ENCODE measurements at regions not wholly inside any gene's neighbourhood (a gene's known extent, or its start where the extent isn't known, plus 50 kb on each side); places are given as distances from the start of the nearest gene placed in this dataset.

GRCh38 chr3:153337369-153337768, 175.3 kb downstream of the RAP2B start:
- ChIA-PET POLR2A (no interaction called here), CTCF (no interaction called here)
- DNase-seq (no peak), ATAC-seq (ENCODE audit: poor library complexity) (no peak)
- H3K4me3 Mint-ChIP-seq: no peak overlapping the region
- Histone ChIP-seq H3K4me1 (ENCODE audit: insufficient read depth, low read length) (no peaks in the 10 kb centered on the region), H3K9me3 (ENCODE audit: control insufficient read depth in 1 of 2, insufficient read depth in 1 of 2, low read length in 2 of 2) (no peaks in the 10 kb centered on the region), H3K36me3 (ENCODE audit: insufficient read depth, low read length) (no peaks in the 10 kb centered on the region), H3K27ac (ENCODE audit: low read depth in 1 of 2, low read length in 2 of 2) (no peak overlapping the region), H3K4me3 (ENCODE audit: low read length) (no peak overlapping the region), H3K27me3 (ENCODE audit: control insufficient read depth in 1 of 2, insufficient read depth in 2 of 2, low read length in 2 of 2) (no peaks in the 10 kb centered on the region)
- H3K27ac Mint-ChIP-seq: no peak overlapping the region
- no peaks in the 10 kb centered on the region for H3K36me3 Mint-ChIP-seq (ENCODE audit: low read depth)
- intact Hi-C loops (cut with DNase I, micrococcal nuclease): no loop called here
- no peaks in the 10 kb centered on the region for H3K27me3 Mint-ChIP-seq
- H3K9me3 Mint-ChIP-seq: peaks cover 6% of the 10 kb centered on the region
- no peaks in the 10 kb centered on the region for H3K4me1 Mint-ChIP-seq (ENCODE audit: low read depth)
- TF ChIP-seq CTCF (IDR thresholded peaks at IDR 0.05): no peak

- intact Hi-C loops (cut with DNase I, micrococcal nuclease): no loop called here
- no peak for TF ChIP-seq CTCF (IDR thresholded peaks at IDR 0.05)
- H3K27ac Mint-ChIP-seq: no peak overlapping the region
- Histone ChIP-seq H3K9me3 (ENCODE audit: control insufficient read depth in 1 of 2, insufficient read depth in 1 of 2, low read length in 2 of 2) (no peaks in the 10 kb centered on the region), H3K36me3 (ENCODE audit: insufficient read depth, low read length) (no peaks in the 10 kb centered on the region), H3K4me1 (ENCODE audit: insufficient read depth, low read length) (no peaks in the 10 kb centered on the region), H3K4me3 (ENCODE audit: low read length) (no peak overlapping the region), H3K27me3 (ENCODE audit: control insufficient read depth in 1 of 2, insufficient read depth in 2 of 2, low read length in 2 of 2) (no peaks in the 10 kb centered on the region), H3K27ac (ENCODE audit: low read depth in 1 of 2, low read length in 2 of 2) (no peak overlapping the region)
- CTCF ChIA-PET: no interaction called here
- no peaks in the 10 kb centered on the region for H3K27me3 Mint-ChIP-seq
- H3K4me3 Mint-ChIP-seq: no peak overlapping the region
- peaks cover 6% of the 10 kb centered on the region for H3K9me3 Mint-ChIP-seq
- no peak for DNase-seq
- ATAC-seq (ENCODE audit: poor library complexity): no peak
- H3K4me1 Mint-ChIP-seq (ENCODE audit: low read depth): no peaks in the 10 kb centered on the region
- POLR2A ChIA-PET: no interaction called here
- H3K36me3 Mint-ChIP-seq (ENCODE audit: low read depth): no peaks in the 10 kb centered on the region
Measured at GRCh38 chr3:153338487-153338886, 176.5 kb downstream of the RAP2B start.

- Histone ChIP-seq H3K27me3 (ENCODE audit: control insufficient read depth in 1 of 2, insufficient read depth in 2 of 2, low read length in 2 of 2) (no peaks in the 10 kb centered on the region), H3K9me3 (ENCODE audit: control insufficient read depth in 1 of 2, insufficient read depth in 1 of 2, low read length in 2 of 2) (no peaks in the 10 kb centered on the region), H3K27ac (ENCODE audit: low read depth in 1 of 2, low read length in 2 of 2) (no peak overlapping the region), H3K4me3 (ENCODE audit: low read length) (no peak overlapping the region), H3K36me3 (ENCODE audit: insufficient read depth, low read length) (no peaks in the 10 kb centered on the region), H3K4me1 (ENCODE audit: insufficient read depth, low read length) (no peaks in the 10 kb centered on the region)
- ChIA-PET POLR2A (no interaction called here), CTCF (no interaction called here)
- DNase-seq (no peak), ATAC-seq (ENCODE audit: poor library complexity) (no peak)
- H3K27me3 Mint-ChIP-seq: no peaks in the 10 kb centered on the region
- H3K27ac Mint-ChIP-seq: no peak overlapping the region
- intact Hi-C loops (cut with DNase I, micrococcal nuclease): loop anchor here in 1 of 2 experiments (1.0 kb wide), 1 partner anchor 13 kb away; no protein-coding TSS in a partner anchor
- TF ChIP-seq CTCF (IDR thresholded peaks at IDR 0.05): no peak
- no peaks in the 10 kb centered on the region for H3K4me1 Mint-ChIP-seq (ENCODE audit: low read depth)
- H3K9me3 Mint-ChIP-seq: peaks cover 6% of the 10 kb centered on the region
- H3K36me3 Mint-ChIP-seq (ENCODE audit: low read depth): no peaks in the 10 kb centered on the region
- no peak overlapping the region for H3K4me3 Mint-ChIP-seq
Measured at GRCh38 chr3:153339065-153339464, 177.0 kb downstream of the RAP2B start.
